Fibroblast of the aortic adventitia (primary cell): ENCODE measurements at regions not wholly inside any gene's neighbourhood (a gene's known extent, or its start where the extent isn't known, plus 50 kb on each side); places are given as distances from the start of the nearest gene placed in this dataset.

Experiments
- DNase-seq: peaks from one replicate; pipeline ENCODE4 v3.0.0-alpha.2; 2010; ENCODE audit warnings: low read depth
- H3K4me3 ChIP-seq: 2 replicates; pipeline ENCODE4 v1.5.1; 2011; ENCODE audit warnings: low read depth, mild to moderate bottlenecking, control low read depth, low read length, moderate library complexity
- CTCF ChIP-seq: IDR thresholded peaks from 2 replicates; pipeline ENCODE4 v1.5.1; 2011; ENCODE audit warnings: mild to moderate bottlenecking, low read length, control low read depth, inconsistent platforms; ENCODE audit not compliant: insufficient read depth

- no peak overlapping the region for H3K4me3 ChIP-seq
- no peak for DNase-seq
- no peak for TF ChIP-seq CTCF
Measured at GRCh38 chr7:45235905-45236304, 78.3 kb downstream of the RAMP3 start.

GRCh38 chr7:45236666-45237065 is 79.1 kb downstream of the RAMP3 start:
- no peak overlapping the region for H3K4me3 ChIP-seq
- no peak for TF ChIP-seq CTCF
- DNase-seq = peak; percentile 22

GRCh38 chr7:45237788-45238461 is 80.3 kb downstream of the RAMP3 start:
- DNase-seq = no peak
- no peak for TF ChIP-seq CTCF
- no peak overlapping the region for H3K4me3 ChIP-seq

GRCh38 chr7:45238806-45239205 is 81.2 kb downstream of the RAMP3 start:
- no peak overlapping the region for H3K4me3 ChIP-seq
- no peak for DNase-seq
- TF ChIP-seq CTCF = no peak

- peak; percentile 51 for DNase-seq
- TF ChIP-seq CTCF = no peak
Measured at GRCh38 chr7:45239486-45239885, 81.9 kb downstream of the RAMP3 start.

GRCh38 chr7:45240273-45240771 is 82.7 kb downstream of the RAMP3 start:
- DNase-seq = peak; percentile 3
- no peak overlapping the region for H3K4me3 ChIP-seq
- TF ChIP-seq CTCF = no peak

More at GRCh38 chr7:45239486-45239885, 81.9 kb downstream of the RAMP3 start:
- H3K4me3 ChIP-seq = no peak overlapping the region

GRCh38 chr7:45240926-45241325 is 83.3 kb downstream of the RAMP3 start:
- TF ChIP-seq CTCF = no peak
- no peak for DNase-seq
- no peak overlapping the region for H3K4me3 ChIP-seq
